OCI-M2 (cell line): ENCODE measurements at regions not wholly inside any gene's neighbourhood (a gene's known extent, or its start where the extent isn't known, plus 50 kb on each side); places are given as distances from the start of the nearest gene placed in this dataset.

Experiments
- DNase-seq: peaks from one replicate; lab custom pipeline; 2025; ENCODE audit not compliant: unreplicated experiment; lab: John Stamatoyannopoulos, UW

GRCh38 chr14:65928995-65929394 is 516.5 kb downstream of the FUT8 start:
- no peak for DNase-seq

- no peak for DNase-seq
Measured at GRCh38 chr14:65933400-65934069, 521.0 kb downstream of the FUT8 start.

GRCh38 chr14:65934070-65934435 is 521.5 kb downstream of the FUT8 start:
- no peak for DNase-seq

GRCh38 chr14:65936342-65936975 is 523.9 kb downstream of the FUT8 start:
- no peak for DNase-seq

- DNase-seq = no peak
Measured at GRCh38 chr14:65937079-65937959, 524.8 kb downstream of the FUT8 start.

GRCh38 chr14:65937960-65938316 is 525.4 kb downstream of the FUT8 start:
- DNase-seq = no peak

GRCh38 chr14:65938738-65939137 is 526.2 kb downstream of the FUT8 start:
- no peak for DNase-seq

- no peak for DNase-seq
Measured at GRCh38 chr14:65939184-65939583, 526.7 kb downstream of the FUT8 start.

GRCh38 chr14:65940056-65940735 is 527.7 kb downstream of the FUT8 start:
- DNase-seq = no peak

GRCh38 chr14:65941091-65941490 is 528.6 kb downstream of the FUT8 start:
- DNase-seq = no peak

- no peak for DNase-seq
Measured at GRCh38 chr14:65943150-65943549, 530.6 kb downstream of the FUT8 start.

GRCh38 chr14:65943916-65944410 is 531.4 kb downstream of the FUT8 start:
- DNase-seq = no peak

GRCh38 chr14:65945327-65945726 is 532.8 kb downstream of the FUT8 start:
- DNase-seq = no peak

GRCh38 chr14:65946494-65946893 is 534.0 kb downstream of the FUT8 start:
- no peak for DNase-seq

- DNase-seq = no peak
Measured at GRCh38 chr14:65948302-65948701, 535.8 kb downstream of the FUT8 start.

GRCh38 chr14:65949711-65950516 is 536.3 kb upstream of the CCDC196 start:
- no peak for DNase-seq

- DNase-seq = no peak
Measured at GRCh38 chr14:65954942-65955341, 531.2 kb upstream of the CCDC196 start.

GRCh38 chr14:65957631-65958205 is 528.5 kb upstream of the CCDC196 start:
- no peak for DNase-seq

- DNase-seq = no peak
Measured at GRCh38 chr14:65958664-65959562, 527.3 kb upstream of the CCDC196 start.
